ENCODE measurements at regions not wholly inside any gene's neighbourhood (a gene's known extent, or its start where the extent isn't known, plus 50 kb on each side); places are given as distances from the start of the nearest gene placed in this dataset.

DNA sequence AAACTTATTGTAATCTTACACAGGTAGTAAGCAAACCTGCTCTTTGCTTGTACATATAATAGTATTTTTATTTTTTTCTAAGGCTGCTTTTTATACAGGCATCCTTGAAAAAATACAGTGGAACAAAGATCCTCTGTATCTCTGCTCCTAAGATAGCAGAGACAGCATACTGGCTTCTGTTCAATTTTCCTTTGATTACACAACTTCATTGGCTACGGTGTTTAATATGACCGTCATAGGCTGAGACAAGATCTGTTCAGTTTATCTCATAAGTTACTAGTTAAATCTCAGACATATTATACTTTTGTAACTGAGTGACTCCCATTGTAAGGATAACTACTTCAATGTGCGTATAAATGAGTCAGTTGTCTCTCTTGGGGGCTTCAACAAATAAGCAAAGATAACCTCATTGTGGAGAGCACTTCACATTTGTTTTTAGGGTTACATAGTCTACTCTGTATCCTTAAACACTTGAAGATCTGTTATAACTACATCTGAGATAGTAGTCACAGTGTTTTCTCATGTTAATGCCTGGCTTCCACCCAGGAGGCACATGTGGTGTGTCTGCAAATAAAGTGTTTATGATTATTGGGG, 166.1 kb downstream of the KDM5D start:
- WGBS, 2 donors = 27% methylated on average over 3 of the region's 3 CpGs; no CpG with 5 or more reads in 1 of the 2 donors
- ATAC-seq = no peak
- FAIRE-seq = no peak

DNA sequence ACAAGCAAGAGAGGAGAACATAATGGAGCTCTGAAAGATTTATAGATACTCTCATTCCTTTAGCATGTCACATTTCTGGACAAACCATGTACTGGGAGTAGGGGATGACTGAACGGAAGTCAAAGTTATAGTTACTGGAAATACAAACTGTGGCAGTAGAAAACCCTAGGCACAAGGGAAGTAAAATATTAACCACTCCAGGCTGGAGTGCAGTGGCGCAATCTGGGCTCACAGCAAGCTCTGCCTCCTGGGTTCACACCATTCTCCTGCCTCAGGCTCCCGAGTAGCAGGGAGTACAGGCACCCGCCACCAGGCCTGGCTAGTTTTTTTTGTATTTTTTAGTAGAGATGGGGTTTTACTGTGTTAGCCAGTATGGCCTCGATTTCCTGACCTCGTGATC, 167.3 kb downstream of the KDM5D start:
- Histone ChIP-seq H3K9me3 (no peaks in the 10 kb centered on the region), H3K36me3 (no peaks in the 10 kb centered on the region), H3K4me1 (no peaks in the 10 kb centered on the region), H3K4me3 (no peak overlapping the region), H3K27ac (no peak overlapping the region), H3K27me3 (no peaks in the 10 kb centered on the region)
- WGBS, 2 donors = 65% methylated on average over 6 of the region's 6 CpGs; no CpG with 5 or more reads in 1 of the 2 donors
- intact Hi-C loops (cut with DNase I) = no loop called here
- TF ChIP-seq, protein P1, sequence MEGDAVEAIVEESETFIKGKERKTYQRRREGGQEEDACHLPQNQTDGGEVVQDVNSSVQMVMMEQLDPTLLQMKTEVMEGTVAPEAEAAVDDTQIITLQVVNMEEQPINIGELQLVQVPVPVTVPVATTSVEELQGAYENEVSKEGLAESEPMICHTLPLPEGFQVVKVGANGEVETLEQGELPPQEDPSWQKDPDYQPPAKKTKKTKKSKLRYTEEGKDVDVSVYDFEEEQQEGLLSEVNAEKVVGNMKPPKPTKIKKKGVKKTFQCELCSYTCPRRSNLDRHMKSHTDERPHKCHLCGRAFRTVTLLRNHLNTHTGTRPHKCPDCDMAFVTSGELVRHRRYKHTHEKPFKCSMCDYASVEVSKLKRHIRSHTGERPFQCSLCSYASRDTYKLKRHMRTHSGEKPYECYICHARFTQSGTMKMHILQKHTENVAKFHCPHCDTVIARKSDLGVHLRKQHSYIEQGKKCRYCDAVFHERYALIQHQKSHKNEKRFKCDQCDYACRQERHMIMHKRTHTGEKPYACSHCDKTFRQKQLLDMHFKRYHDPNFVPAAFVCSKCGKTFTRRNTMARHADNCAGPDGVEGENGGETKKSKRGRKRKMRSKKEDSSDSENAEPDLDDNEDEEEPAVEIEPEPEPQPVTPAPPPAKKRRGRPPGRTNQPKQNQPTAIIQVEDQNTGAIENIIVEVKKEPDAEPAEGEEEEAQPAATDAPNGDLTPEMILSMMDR (IDR thresholded peaks at IDR 0.05) = no peak
- no peak for DNase-seq
- ATAC-seq = no peak
- no peak for FAIRE-seq

More for the DNA sequence above, 166.1 kb downstream of the KDM5D start:
- H3K27ac ChIP-seq = no peak overlapping the region
- H3K27me3 ChIP-seq = no peaks in the 10 kb centered on the region
- TF ChIP-seq, protein P1 (IDR thresholded peaks at IDR 0.05) = no peak
- no peaks in the 10 kb centered on the region for H3K36me3 ChIP-seq
- H3K9me3 ChIP-seq = no peaks in the 10 kb centered on the region
- no peak for DNase-seq
- intact Hi-C loops (cut with DNase I) = no loop called here
- H3K4me3 ChIP-seq = no peak overlapping the region
- H3K4me1 ChIP-seq = no peaks in the 10 kb centered on the region

DNA sequence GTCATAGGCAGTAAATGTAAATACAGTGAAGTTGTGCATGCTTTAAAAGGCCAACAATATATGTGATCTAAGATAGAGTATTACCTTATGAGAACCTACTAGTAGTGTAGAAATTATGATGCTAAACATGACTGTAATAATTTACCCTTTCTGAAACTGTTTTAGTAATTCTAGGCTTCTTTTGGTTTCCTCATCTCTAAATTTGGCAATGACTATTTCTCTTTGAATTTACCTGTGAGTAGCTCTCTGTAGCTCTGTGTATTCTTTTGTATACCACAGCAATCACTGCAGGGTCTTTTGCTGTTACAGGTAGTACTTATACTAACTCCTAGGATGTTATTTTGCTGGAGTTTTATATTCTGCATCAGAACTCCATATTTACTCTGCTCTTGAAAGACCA, 169.6 kb downstream of the KDM5D start:
- intact Hi-C loops (cut with DNase I) = no loop called here
- H3K4me3 ChIP-seq = no peak overlapping the region
- H3K9me3 ChIP-seq = no peaks in the 10 kb centered on the region
- no peak for ATAC-seq
- no peaks in the 10 kb centered on the region for H3K27me3 ChIP-seq
- TF ChIP-seq, protein P1 (IDR thresholded peaks at IDR 0.05) = no peak
- no peak for FAIRE-seq
- no peak overlapping the region for H3K27ac ChIP-seq
- H3K36me3 ChIP-seq = no peaks in the 10 kb centered on the region
- H3K4me1 ChIP-seq = no peaks in the 10 kb centered on the region
- DNase-seq = no peak

- Histone ChIP-seq H3K36me3 (no peaks in the 10 kb centered on the region), H3K9me3 (no peaks in the 10 kb centered on the region), H3K27ac (no peak overlapping the region), H3K27me3 (no peaks in the 10 kb centered on the region), H3K4me3 (no peak overlapping the region), H3K4me1 (no peaks in the 10 kb centered on the region)
- intact Hi-C loops (cut with DNase I) = no loop called here
- ATAC-seq (no peak), FAIRE-seq (no peak), DNase-seq (no peak)
- 92% methylated on average over 2 of the region's 2 CpGs; no CpG with 5 or more reads in 1 of the 2 donors for WGBS, 2 donors
- TF ChIP-seq, protein P1 (IDR thresholded peaks at IDR 0.05) = no peak
These were observed 170.9 kb downstream of the KDM5D start for GRCh38 chrY:19573646-19574045.

DNA sequence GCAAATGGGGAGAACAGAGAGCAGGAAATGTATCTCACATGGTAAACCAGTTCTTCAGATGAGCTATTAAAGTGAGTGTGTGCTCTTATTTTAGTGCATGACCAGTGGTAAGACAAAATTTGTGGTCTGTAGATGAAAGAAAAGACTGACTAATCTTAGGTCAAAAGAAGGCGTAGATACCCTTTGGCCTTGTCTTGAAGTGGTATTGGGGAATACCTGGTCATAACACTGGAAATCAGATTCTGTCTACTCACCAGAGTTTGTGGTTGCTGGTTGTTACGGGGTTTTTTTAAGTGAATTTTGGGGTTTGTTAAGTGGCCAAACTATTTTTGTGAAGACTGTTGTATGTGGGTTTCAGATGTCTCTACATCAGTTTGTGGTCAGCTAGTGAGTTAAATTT, 173.5 kb downstream of the KDM5D start:
- TF ChIP-seq, protein P1 (IDR thresholded peaks at IDR 0.05) = no peak
- FAIRE-seq = no peak
- WGBS, 2 donors = 74% methylated on average over 2 of the region's 2 CpGs; no CpG with 5 or more reads in 1 of the 2 donors

More for the DNA sequence above, 173.5 kb downstream of the KDM5D start:
- no peaks in the 10 kb centered on the region for H3K4me1 ChIP-seq
- H3K27ac ChIP-seq = no peak overlapping the region
- ATAC-seq (no peak), DNase-seq (no peak)
- H3K27me3 ChIP-seq = no peaks in the 10 kb centered on the region
- intact Hi-C loops (cut with DNase I) = no loop called here
- no peaks in the 10 kb centered on the region for H3K36me3 ChIP-seq
- H3K9me3 ChIP-seq = no peaks in the 10 kb centered on the region
- no peak overlapping the region for H3K4me3 ChIP-seq

Measured in pancreas (tissue), 10 donors.